ENCODE measurements at regions not wholly inside any gene's neighbourhood (a gene's known extent, or its start where the extent isn't known, plus 50 kb on each side); places are given as distances from the start of the nearest gene placed in this dataset.

- no peaks in the 10 kb centered on the region for H3K9me2 ChIP-seq (replicated peaks; ENCODE audit: insufficient read depth)
- H3K27ac ChIP-seq, result no peak overlapping the region
- H3K79me2 ChIP-seq, result no peaks in the 10 kb centered on the region
- no peaks in the 10 kb centered on the region for H3K9me3 ChIP-seq (ENCODE audit: low read depth)
- H3K36me3 ChIP-seq (replicated peaks; ENCODE audit: insufficient read depth, low read depth), result no peaks in the 10 kb centered on the region
- no peak overlapping the region for H3K4me3 ChIP-seq
- no peak overlapping the region for H2AFZ ChIP-seq
- DNase-seq (ENCODE audit: low spot score), result no peak
- H3K4me1 ChIP-seq (ENCODE audit: insufficient read depth), result no peaks in the 10 kb centered on the region
- no peaks in the 10 kb centered on the region for H3K27me3 ChIP-seq
- H3K4me2 ChIP-seq, result no peak overlapping the region
- H4K20me1 ChIP-seq (ENCODE audit: insufficient read depth, poor library complexity, severe bottlenecking), result no peaks in the 10 kb centered on the region
- TF ChIP-seq EZH2phosphoT487 (IDR thresholded peaks at IDR 0.05; ENCODE audit: low read depth, severe bottlenecking, unreplicated experiment) (no peak), EZH2 (IDR thresholded peaks at IDR 0.05; ENCODE audit: borderline replicate concordance) (no peak), CTCF (IDR thresholded peaks at IDR 0.05; ENCODE audit: poor library complexity) (no peak)
Observed at GRCh38 chr5:97600486-97600885, 417.4 kb upstream of the RIOK2 start.

- no peak overlapping the region for H3K4me3 ChIP-seq
- H3K27me3 ChIP-seq, result no peaks in the 10 kb centered on the region
- H3K27ac ChIP-seq, result no peak overlapping the region
- H3K9me2 ChIP-seq (replicated peaks; ENCODE audit: insufficient read depth), result no peaks in the 10 kb centered on the region
- no peaks in the 10 kb centered on the region for H3K4me1 ChIP-seq (ENCODE audit: insufficient read depth)
- 84% methylated on average over 3 of the region's 3 CpGs for WGBS (ENCODE audit: low lambda C conversion rate, missing lambda C conversion rate)
- H2AFZ ChIP-seq, result no peak overlapping the region
- H3K4me2 ChIP-seq, result no peak overlapping the region
- no peaks in the 10 kb centered on the region for H3K79me2 ChIP-seq
- TF ChIP-seq CTCF (IDR thresholded peaks at IDR 0.05; ENCODE audit: poor library complexity) (no peak), EZH2 (IDR thresholded peaks at IDR 0.05; ENCODE audit: borderline replicate concordance) (no peak), EZH2phosphoT487 (IDR thresholded peaks at IDR 0.05; ENCODE audit: low read depth, severe bottlenecking, unreplicated experiment) (no peak)
- no peaks in the 10 kb centered on the region for H3K36me3 ChIP-seq (replicated peaks; ENCODE audit: insufficient read depth, low read depth)
- H4K20me1 ChIP-seq (ENCODE audit: insufficient read depth, poor library complexity, severe bottlenecking), result no peaks in the 10 kb centered on the region
- no peak for DNase-seq (ENCODE audit: low spot score)
- H3K9me3 ChIP-seq (ENCODE audit: low read depth), result no peaks in the 10 kb centered on the region
Observed at GRCh38 chr5:97601651-97602050, 418.6 kb upstream of the RIOK2 start.

- DNase-seq (ENCODE audit: low spot score), result no peak
- Histone ChIP-seq H3K27ac (no peak overlapping the region), H3K9me3 (ENCODE audit: low read depth) (no peaks in the 10 kb centered on the region), H3K36me3 (replicated peaks; ENCODE audit: insufficient read depth, low read depth) (no peaks in the 10 kb centered on the region), H3K27me3 (no peaks in the 10 kb centered on the region), H3K4me3 (no peak overlapping the region), H3K4me1 (ENCODE audit: insufficient read depth) (no peaks in the 10 kb centered on the region), H3K79me2 (no peaks in the 10 kb centered on the region), H4K20me1 (ENCODE audit: insufficient read depth, poor library complexity, severe bottlenecking) (no peaks in the 10 kb centered on the region), H3K4me2 (no peak overlapping the region), H2AFZ (no peak overlapping the region), H3K9me2 (replicated peaks; ENCODE audit: insufficient read depth) (no peaks in the 10 kb centered on the region)
- no peak for TF ChIP-seq EZH2 (IDR thresholded peaks at IDR 0.05; ENCODE audit: borderline replicate concordance)
- no peak for TF ChIP-seq EZH2phosphoT487 (IDR thresholded peaks at IDR 0.05; ENCODE audit: low read depth, severe bottlenecking, unreplicated experiment)
- TF ChIP-seq CTCF (IDR thresholded peaks at IDR 0.05; ENCODE audit: poor library complexity), result no peak
Observed at GRCh38 chr5:97606531-97606930, 423.5 kb upstream of the RIOK2 start.

- no peak overlapping the region for H3K27ac ChIP-seq
- 77% methylated on average over 4 of the region's 4 CpGs for WGBS (ENCODE audit: low lambda C conversion rate, missing lambda C conversion rate)
- H3K27me3 ChIP-seq, result no peaks in the 10 kb centered on the region
- no peaks in the 10 kb centered on the region for H3K79me2 ChIP-seq
- DNase-seq (ENCODE audit: low spot score), result no peak
- H3K4me2 ChIP-seq, result no peak overlapping the region
- no peaks in the 10 kb centered on the region for H3K36me3 ChIP-seq (replicated peaks; ENCODE audit: insufficient read depth, low read depth)
- no peak overlapping the region for H3K4me3 ChIP-seq
- H3K9me2 ChIP-seq (replicated peaks; ENCODE audit: insufficient read depth), result no peaks in the 10 kb centered on the region
- H4K20me1 ChIP-seq (ENCODE audit: insufficient read depth, poor library complexity, severe bottlenecking), result no peaks in the 10 kb centered on the region
- H3K9me3 ChIP-seq (ENCODE audit: low read depth), result no peaks in the 10 kb centered on the region
- no peaks in the 10 kb centered on the region for H3K4me1 ChIP-seq (ENCODE audit: insufficient read depth)
- TF ChIP-seq EZH2phosphoT487 (IDR thresholded peaks at IDR 0.05; ENCODE audit: low read depth, severe bottlenecking, unreplicated experiment), result no peak
- no peak for TF ChIP-seq EZH2 (IDR thresholded peaks at IDR 0.05; ENCODE audit: borderline replicate concordance)
- H2AFZ ChIP-seq, result no peak overlapping the region
Observed at GRCh38 chr5:97608501-97608900, 425.5 kb upstream of the RIOK2 start.
